LNCaP clone FGC (cell line): ENCODE measurements at regions not wholly inside any gene's neighbourhood (a gene's known extent, or its start where the extent isn't known, plus 50 kb on each side); places are given as distances from the start of the nearest gene placed in this dataset.

ENCODE experiments used
- DNase-seq: peaks from one replicate; pipeline ENCODE4 v3.0.0-alpha.2; 2011; ENCODE audit warnings: low read depth
- H3K4me3 ChIP-seq: 2 replicates; pipeline ENCODE4 v1.5.1; 2011; ENCODE audit warnings: mild to moderate bottlenecking, low read depth, low read length, control low read depth
- CTCF ChIP-seq: IDR thresholded peaks from 2 replicates; pipeline ENCODE4 v1.5.1; 2012; ENCODE audit warnings: mild to moderate bottlenecking; ENCODE audit not compliant: control insufficient read depth, insufficient read depth; ENCODE audit errors: extremely low read depth

- no peak for DNase-seq
- H3K4me3 ChIP-seq, result no peak overlapping the region
- no peak for TF ChIP-seq CTCF
Observed at GRCh38 chr9:134967547-134967930, 49.8 kb upstream of the FCN1 start.

- no peak for DNase-seq
- no peak for TF ChIP-seq CTCF
Observed at GRCh38 chr9:134968011-134968822, 50.5 kb upstream of the FCN1 start.

GRCh38 chr9:134968823-134969090 is 51.0 kb upstream of the FCN1 start:
- H3K4me3 ChIP-seq, result no peak overlapping the region
- TF ChIP-seq CTCF, result no peak
- no peak for DNase-seq

More at GRCh38 chr9:134968011-134968822, 50.5 kb upstream of the FCN1 start:
- H3K4me3 ChIP-seq, result no peak overlapping the region

DNA sequence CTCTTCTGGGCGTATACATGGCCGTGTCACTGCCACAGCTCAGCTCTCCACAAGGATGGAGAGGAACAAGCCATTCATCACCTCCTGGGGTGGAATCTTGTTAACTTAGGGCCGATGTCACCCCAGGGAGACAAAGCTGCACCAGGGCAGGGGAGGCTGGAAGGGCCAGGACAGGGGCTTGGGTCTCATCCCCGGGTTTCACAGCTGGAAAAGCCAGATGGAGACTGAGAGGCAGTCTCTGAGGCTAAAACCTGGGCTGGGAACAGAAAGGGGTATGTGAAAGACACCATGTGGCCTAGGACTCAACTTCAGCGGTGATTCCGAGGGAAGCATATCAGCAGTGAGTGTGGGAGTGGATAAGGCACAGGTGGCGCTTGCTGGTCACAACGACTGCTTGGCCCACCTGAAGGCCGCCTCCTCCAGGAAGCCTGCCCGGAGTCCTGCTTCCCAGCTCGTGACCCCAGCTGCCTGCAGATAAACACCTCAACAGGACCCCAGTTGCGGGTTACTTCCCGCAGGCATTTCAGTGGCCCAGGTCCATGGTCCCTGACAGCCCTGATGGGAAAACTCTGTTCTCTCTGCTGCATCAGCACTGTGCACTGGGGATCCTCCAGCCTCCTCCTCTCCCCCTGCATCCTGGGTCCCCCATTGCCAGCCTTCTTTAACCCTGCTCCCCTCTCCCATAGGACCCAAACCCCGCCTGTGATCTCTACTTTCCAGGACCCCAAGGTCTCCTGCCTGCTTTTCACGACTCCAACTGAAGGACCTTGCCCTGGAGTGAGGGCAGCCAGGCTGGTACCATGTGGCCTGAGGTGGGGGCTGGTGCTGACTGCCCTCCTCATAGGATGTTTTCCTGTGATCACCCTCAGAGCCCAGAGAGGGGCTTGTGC is 51.7 kb upstream of the FCN1 start:
- no peak overlapping the region for H3K4me3 ChIP-seq
- no peak for DNase-seq

DNA sequence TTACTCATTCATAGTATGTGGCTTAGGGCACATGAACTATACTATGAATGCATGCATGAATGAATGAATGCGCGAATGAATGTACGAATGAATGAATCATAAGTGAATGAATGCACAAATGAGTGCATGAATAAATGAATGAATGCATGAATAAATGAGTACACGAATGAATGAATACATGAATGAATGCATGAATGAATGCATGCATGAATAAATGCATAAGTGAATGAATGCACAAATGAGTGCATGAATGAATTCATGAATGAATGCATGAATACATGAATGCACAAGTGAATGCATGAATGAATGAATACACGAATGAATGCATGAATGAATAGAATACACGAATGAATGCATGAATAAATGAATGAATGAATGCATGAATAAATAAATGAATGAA is 52.5 kb upstream of the FCN1 start:
- DNase-seq, result no peak
- H3K4me3 ChIP-seq, result no peak overlapping the region
- no peak for TF ChIP-seq CTCF

More for the DNA sequence above, 51.7 kb upstream of the FCN1 start:
- TF ChIP-seq CTCF, result no peak

DNA sequence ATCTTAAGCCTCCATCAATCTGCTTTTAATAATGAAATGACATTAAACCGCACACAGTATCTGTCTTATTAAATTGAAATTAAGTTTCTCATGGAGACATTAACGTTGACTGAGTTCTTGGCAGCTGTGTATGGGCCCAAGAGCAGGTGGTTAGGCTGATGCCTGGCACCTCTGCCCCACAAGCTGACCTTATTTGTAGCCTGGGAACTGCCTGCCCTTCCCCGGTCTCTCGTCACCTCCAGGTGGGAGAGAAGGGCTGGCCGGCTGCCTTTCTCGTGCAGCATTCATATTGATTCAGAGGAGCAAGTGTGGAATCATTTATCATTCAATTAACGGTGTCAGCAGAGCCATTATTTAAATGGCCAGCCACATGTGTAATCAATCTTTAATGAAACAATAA is 53.0 kb upstream of the FCN1 start:
- H3K4me3 ChIP-seq, result no peak overlapping the region
- DNase-seq, result no peak
- no peak for TF ChIP-seq CTCF
